IMR-90 (cell line): ENCODE measurements at regions not wholly inside any gene's neighbourhood (a gene's known extent, or its start where the extent isn't known, plus 50 kb on each side); places are given as distances from the start of the nearest gene placed in this dataset.
A peak's percentile ranks its signal among the peaks of the same experiment; 100 is the strongest.

ENCODE experiments used
- ATAC-seq: fragments of 200-7000 bp; cut with Tn5 transposase; 2 replicates; pipeline ENCODE4 v1.9.1; 2020; ENCODE audit warnings: low read depth, mild to moderate bottlenecking, moderate library complexity
- BruUV-seq: library from RNA; stranded (reverse); fragments of 400-500 nt; replicated peaks from 2 replicates; lab custom pipeline; 2021; lab: Mats Ljungman, UMichigan
- CTCF ChIA-PET: fragments of 300-600 bp; formaldehyde crosslinking; extraction: SDS; loops from one replicate; lab custom pipeline; 2021; ENCODE audit warnings: antibody characterized with exemption; lab: Yijun Ruan, JAX
- POLR2A ChIA-PET: fragments of 300-600 bp; sonication (Branson Sonifier 250); formaldehyde crosslinking; loops from one replicate; lab custom pipeline; 2022; ENCODE audit warnings: antibody characterized with exemption; ENCODE audit not compliant: unreplicated experiment; lab: Charles Lee
- DNase-seq: peaks from one replicate; pipeline ENCODE4 v3.0.0; 2013
- H2AFZ ChIP-seq: replicated peaks from 2 replicates; pipeline ENCODE3; 2013; ENCODE audit warnings: low read length, mild to moderate bottlenecking; ENCODE audit not compliant: poor library complexity
- H2AK5ac ChIP-seq: 2 replicates; pipeline ENCODE4 v1.6.1; 2013; ENCODE audit warnings: low read depth, low read length, inconsistent platforms
- H2AK9ac ChIP-seq: replicated peaks from 2 replicates; pipeline ENCODE3; 2013; ENCODE audit warnings: mild to moderate bottlenecking, low read depth, low read length, moderate library complexity; ENCODE audit not compliant: poor library complexity
- H2BK120ac ChIP-seq: 2 replicates; pipeline ENCODE4 v1.6.1; 2013; ENCODE audit warnings: low read depth, low read length, inconsistent platforms
- H2BK15ac ChIP-seq: 3 replicates; pipeline ENCODE4 v1.6.1; 2013; ENCODE audit warnings: low read depth, low read length, inconsistent platforms
- H2BK20ac ChIP-seq: 2 replicates; pipeline ENCODE4 v1.6.1; 2013; ENCODE audit warnings: low read depth, mild to moderate bottlenecking, inconsistent platforms, low read length, moderate library complexity
- H2BK5ac ChIP-seq: 2 replicates; pipeline ENCODE4 v1.6.1; 2013; ENCODE audit warnings: mild to moderate bottlenecking, low read depth, low read length, inconsistent platforms; ENCODE audit not compliant: poor library complexity, severe bottlenecking
- H3K14ac ChIP-seq: replicated peaks from 2 replicates; pipeline ENCODE4 v1.6.1; 2013; ENCODE audit warnings: low read depth, low read length, inconsistent platforms
- H3K18ac ChIP-seq: 2 replicates; pipeline ENCODE4 v1.6.1; 2013; ENCODE audit warnings: low read depth, low read length, control low read depth
- H3K23ac ChIP-seq: 2 replicates; pipeline ENCODE4 v1.6.1; 2013; ENCODE audit warnings: low read depth, low read length, inconsistent platforms
- H3K27ac ChIP-seq: 2 replicates; pipeline ENCODE4 v1.5.1; 2013; ENCODE audit warnings: mild to moderate bottlenecking, control low read depth, low read length; ENCODE audit not compliant: insufficient read depth
- H3K27me3 ChIP-seq: 2 replicates; pipeline ENCODE4 v1.6.1; 2013; ENCODE audit warnings: low read length; ENCODE audit not compliant: control insufficient read depth, insufficient read depth
- H3K36me3 ChIP-seq: 2 replicates; pipeline ENCODE4 v1.6.1; 2013; ENCODE audit warnings: low read length, mixed read lengths; ENCODE audit not compliant: control insufficient read depth, insufficient read depth
- H3K4ac ChIP-seq: 2 replicates; pipeline ENCODE4 v1.6.1; 2013; ENCODE audit warnings: low read depth, low read length, inconsistent platforms
- H3K4me1 ChIP-seq: 2 replicates; pipeline ENCODE4 v1.6.1; 2013; ENCODE audit warnings: low read length, mixed read lengths; ENCODE audit not compliant: control insufficient read depth, insufficient read depth
- H3K4me2 ChIP-seq: 2 replicates; pipeline ENCODE4 v1.6.1; 2013; ENCODE audit warnings: low read depth, mild to moderate bottlenecking, control low read depth, low read length, moderate library complexity
- H3K4me3 ChIP-seq: 2 replicates; pipeline ENCODE4 v1.5.1; 2013; ENCODE audit warnings: low read depth, mild to moderate bottlenecking, control low read depth, low read length, moderate library complexity; ENCODE audit not compliant: insufficient read depth
- H3K56ac ChIP-seq: 2 replicates; pipeline ENCODE4 v1.6.1; 2013; ENCODE audit warnings: low read length, inconsistent platforms; ENCODE audit not compliant: insufficient read depth; ENCODE audit errors: extremely low read depth
- H3K79me1 ChIP-seq, 2 experiments: 2 replicates each; pipeline ENCODE4 v1.6.1; 2013; ENCODE audit warnings: low read length in 2 of 2, inconsistent platforms in 1 of 2, low read depth in 1 of 2
- H3K9ac ChIP-seq: 2 replicates; pipeline ENCODE4 v1.6.1; 2013; ENCODE audit warnings: low read depth, low read length, control low read depth
- H3K9me1 ChIP-seq: 2 replicates; pipeline ENCODE4 v1.6.1; 2013; ENCODE audit warnings: low read length, inconsistent platforms; ENCODE audit not compliant: insufficient read depth
- H3K9me3 ChIP-seq: 2 replicates; pipeline ENCODE4 v1.6.1; 2013; ENCODE audit warnings: low read length; ENCODE audit not compliant: control insufficient read depth, insufficient read depth
- H4K20me1 ChIP-seq: 2 replicates; pipeline ENCODE4 v1.6.1; 2013; ENCODE audit warnings: low read length, inconsistent platforms; ENCODE audit not compliant: insufficient read depth
- H4K5ac ChIP-seq: 2 replicates; pipeline ENCODE4 v1.6.1; 2013; ENCODE audit warnings: mild to moderate bottlenecking, low read depth, low read length, control low read depth
- H4K8ac ChIP-seq, 2 experiments: 2 replicates each; pipeline ENCODE4 v1.6.1; 2013; ENCODE audit warnings: low read depth in 2 of 2, low read length in 2 of 2, control low read depth in 1 of 2, inconsistent platforms in 1 of 2
- H4K91ac ChIP-seq: 2 replicates; pipeline ENCODE4 v1.6.1; 2013; ENCODE audit warnings: low read depth, low read length, inconsistent platforms; ENCODE audit not compliant: insufficient read depth
- BHLHE40 ChIP-seq: fragments of 150-350 bp; IDR thresholded peaks from 2 replicates; pipeline ENCODE4 v1.6.1; 2016; ENCODE audit warnings: mild to moderate bottlenecking, low read depth, low read length
- CEBPB ChIP-seq: IDR thresholded peaks from 2 replicates; pipeline ENCODE4 v1.6.1; 2012; ENCODE audit warnings: low read depth, low read length, improper control_type of control experiment
- CHD1 ChIP-seq: IDR thresholded peaks from 2 replicates; pipeline ENCODE4 v1.6.1; 2012; ENCODE audit warnings: low read depth, low read length, improper control_type of control experiment
- CTCF ChIP-seq: conservative IDR thresholded peaks from 2 replicates; pipeline ENCODE4 v1.5.1; 2012; ENCODE audit warnings: mild to moderate bottlenecking, low read depth, low read length, improper control_type of control experiment
- ELK1 ChIP-seq: fragments of 150-350 bp; IDR thresholded peaks from 2 replicates; pipeline ENCODE4 v1.6.1; 2016; ENCODE audit warnings: low read depth, mild to moderate bottlenecking, low read length, moderate library complexity, borderline replicate concordance
- FOS ChIP-seq: fragments of 150-350 bp; IDR thresholded peaks from 2 replicates; pipeline ENCODE4 v1.6.1; 2016; ENCODE audit warnings: low read depth, low read length
- MAFK ChIP-seq: IDR thresholded peaks from 2 replicates; pipeline ENCODE4 v1.6.1; 2012; ENCODE audit warnings: low read depth, low read length, improper control_type of control experiment
- NFE2L2 ChIP-seq: fragments of 150-350 bp; IDR thresholded peaks from 2 replicates; pipeline ENCODE4 v1.6.1; 2016; ENCODE audit warnings: low read depth, mild to moderate bottlenecking, low read length
- POLR2A ChIP-seq: IDR thresholded peaks from 2 replicates; pipeline ENCODE4 v1.6.1; 2012; ENCODE audit warnings: mild to moderate bottlenecking, low read depth, low read length
- RCOR1 ChIP-seq: IDR thresholded peaks from 2 replicates; pipeline ENCODE4 v1.6.1; 2012; ENCODE audit warnings: mild to moderate bottlenecking, low read length, improper control_type of control experiment; ENCODE audit not compliant: insufficient replicate concordance
- RFX5 ChIP-seq: IDR thresholded peaks from 2 replicates; pipeline ENCODE4 v1.8.0; 2012; ENCODE audit warnings: low read depth, mild to moderate bottlenecking, low read length, moderate library complexity
- WGBS, 2 experiments: methylation state at CpG; one replicate each; pipeline versions ENCODE4 v1.1.5 to v1.1.7; 2013; ENCODE audit warnings: missing lambda C conversion rate in 2 of 2; ENCODE audit not compliant: insufficient read length in 1 of 2; ENCODE audit errors: extremely low coverage in 2 of 2; 5-methylcytosine and 5-hydroxymethylcytosine counted together
- dilution Hi-C: fragments of 300-500 bp; cut with HindIII; formaldehyde crosslinking; loops from one replicate; pipeline ENCODE4 v1.14.3; 2018; ENCODE audit warnings: low sequenced_read_pairs; ENCODE audit not compliant: unreplicated experiment
- in situ Hi-C: fragments of 300-500 bp; cut with MboI; formaldehyde crosslinking; loops from 3 replicates; pipeline ENCODE4 v1.14.3; 2019; ENCODE audit warnings: low sequenced_read_pairs, inconsistent platforms, mixed read lengths
- intact Hi-C: fragments of 100-400 bp; cut with micrococcal nuclease; formaldehyde crosslinking; loops from 2 replicates; pipeline ENCODE4 v1.10.0; 2022

DNA sequence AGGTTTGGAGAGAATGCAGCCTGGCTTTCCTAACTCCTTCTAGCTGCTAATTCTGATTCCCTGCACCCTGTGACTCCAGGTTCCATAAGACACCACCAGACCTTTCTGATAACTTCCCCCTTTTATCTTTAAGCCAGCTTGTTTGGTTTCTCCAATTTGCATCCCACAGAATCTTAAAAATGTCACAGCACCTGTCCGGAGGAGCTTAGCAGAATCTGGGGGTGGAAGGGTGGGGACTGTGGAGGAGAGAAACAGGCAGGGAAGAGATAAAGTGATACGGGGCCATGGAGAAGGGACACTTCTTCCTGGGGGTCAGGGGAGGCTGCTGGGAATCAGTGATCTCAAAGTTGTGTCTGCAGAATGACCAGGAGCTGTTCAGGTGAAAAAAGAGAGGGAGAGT lies 59.4 kb downstream of the FOXL1 start:
- H3K23ac ChIP-seq, result no peak overlapping the region
- no peak overlapping the region for H3K27ac ChIP-seq
- H2BK5ac ChIP-seq, result no peak overlapping the region
- no peak overlapping the region for H4K5ac ChIP-seq
- H2AK5ac ChIP-seq, result no peak overlapping the region
- H2BK20ac ChIP-seq, result no peak overlapping the region
- no peak overlapping the region for H2BK15ac ChIP-seq
- H2BK120ac ChIP-seq, result no peak overlapping the region
- H4K91ac ChIP-seq, result no peak overlapping the region
- WGBS, 2 experiments, result 75% methylated on average over 1 of the region's 2 CpGs; no CpG with 5 or more reads in 1 of the 2 experiments
- no peak overlapping the region for H4K8ac ChIP-seq
- intact Hi-C loops, result no loop called here
- H3K9me1 ChIP-seq, result no peaks in the 10 kb centered on the region
- no TSS peak for BruUV-seq
- no peaks in the 10 kb centered on the region for H4K20me1 ChIP-seq
- ATAC-seq (no peak), DNase-seq (no peak)
- no peak overlapping the region for H3K4ac ChIP-seq
- TF ChIP-seq RFX5, result no peak
- no peak for TF ChIP-seq CTCF
- no peak for TF ChIP-seq CEBPB
- TF ChIP-seq RCOR1, result no peak
- TF ChIP-seq MAFK, result no peak
- no peak for TF ChIP-seq POLR2A
- TF ChIP-seq FOS, result no peak
- TF ChIP-seq CHD1, result no peak
- no peak for TF ChIP-seq BHLHE40
- TF ChIP-seq ELK1, result no peak
- no peak for TF ChIP-seq NFE2L2
- H2AFZ ChIP-seq, result peak overlapping the region; percentile 38
- no peak overlapping the region for H3K4me2 ChIP-seq
- no peaks in the 10 kb centered on the region for H3K36me3 ChIP-seq
- POLR2A ChIA-PET, result no interaction called here
- no peak overlapping the region for H2AK9ac ChIP-seq
- H3K79me1 ChIP-seq, result no peaks in the 10 kb centered on the region
- H3K9me3 ChIP-seq, result no peaks in the 10 kb centered on the region
- CTCF ChIA-PET, result no interaction called here
- no peak overlapping the region for H3K18ac ChIP-seq
- H3K56ac ChIP-seq, result no peak overlapping the region
- dilution Hi-C loops, result no loop called here
- no peak overlapping the region for H3K4me3 ChIP-seq
- H3K9ac ChIP-seq, result no peak overlapping the region
- in situ Hi-C loops, result no loop called here
- H3K27me3 ChIP-seq, result peaks cover 2% of the 10 kb centered on the region
- no peak overlapping the region for H3K14ac ChIP-seq
- no peaks in the 10 kb centered on the region for H3K4me1 ChIP-seq
